CD4-positive, alpha-beta T cell treated with Interferon gamma for 1 hour (primary cell): ENCODE measurements at regions not wholly inside any gene's neighbourhood (a gene's known extent, or its start where the extent isn't known, plus 50 kb on each side); places are given as distances from the start of the nearest gene placed in this dataset.
"Not testable (repeated sequence)": the region's sequence is repeated elsewhere in the genome, so short reads cannot be mapped to it uniquely, and the experiment has no call there.

ENCODE experiments used
- DNase-seq: peaks from one replicate; pipeline ENCODE4 v3.0.0-alpha.2; 2020

- not testable (repeated sequence) for DNase-seq
Observed at GRCh38 chr12:9543341-9543740, 64.4 kb downstream of the KLRB1 start.

- not testable (repeated sequence) for DNase-seq
Observed at GRCh38 chr12:9542827-9543226, 64.9 kb downstream of the KLRB1 start.

DNA sequence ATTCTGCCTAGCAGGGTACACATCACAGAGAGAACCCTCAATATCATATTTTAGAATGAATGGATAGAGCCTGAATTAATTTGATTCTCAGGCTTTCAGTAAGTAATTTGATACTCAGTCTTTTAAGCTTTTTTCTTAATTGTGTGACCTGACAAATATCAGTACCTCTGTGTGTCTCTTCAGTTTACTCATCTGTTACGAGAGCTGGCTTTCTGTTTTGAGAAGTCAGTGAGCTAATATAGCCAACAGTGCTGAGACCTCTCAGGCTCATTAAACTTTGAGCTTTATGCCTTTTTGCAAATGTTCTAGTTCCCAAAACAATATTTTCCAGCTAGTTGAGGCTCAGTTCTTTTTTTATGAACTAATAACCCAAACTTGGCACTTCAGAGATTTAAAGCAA lies 91.8 kb downstream of the KLRB1 start:
- not testable (repeated sequence) for DNase-seq

DNA sequence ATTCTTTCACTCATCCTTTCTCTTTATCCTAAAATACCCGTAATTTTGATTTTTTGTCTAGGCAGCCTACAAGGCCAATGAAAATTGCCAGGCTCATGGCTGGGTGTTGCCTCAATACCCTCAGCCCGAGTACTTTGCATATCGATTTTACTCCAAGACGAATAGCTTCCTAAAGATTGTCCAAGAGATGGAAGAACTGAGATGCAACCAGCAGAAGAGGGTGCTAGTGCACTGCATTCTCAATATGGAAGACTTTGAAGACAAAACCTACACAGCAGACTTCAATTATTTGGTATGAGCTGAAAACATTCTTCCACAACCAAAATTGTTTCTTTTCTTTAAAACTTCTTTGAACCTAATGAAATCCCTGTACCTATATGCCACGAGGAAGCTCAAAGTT lies 95.0 kb downstream of the KLRB1 start:
- not testable (repeated sequence) for DNase-seq

DNA sequence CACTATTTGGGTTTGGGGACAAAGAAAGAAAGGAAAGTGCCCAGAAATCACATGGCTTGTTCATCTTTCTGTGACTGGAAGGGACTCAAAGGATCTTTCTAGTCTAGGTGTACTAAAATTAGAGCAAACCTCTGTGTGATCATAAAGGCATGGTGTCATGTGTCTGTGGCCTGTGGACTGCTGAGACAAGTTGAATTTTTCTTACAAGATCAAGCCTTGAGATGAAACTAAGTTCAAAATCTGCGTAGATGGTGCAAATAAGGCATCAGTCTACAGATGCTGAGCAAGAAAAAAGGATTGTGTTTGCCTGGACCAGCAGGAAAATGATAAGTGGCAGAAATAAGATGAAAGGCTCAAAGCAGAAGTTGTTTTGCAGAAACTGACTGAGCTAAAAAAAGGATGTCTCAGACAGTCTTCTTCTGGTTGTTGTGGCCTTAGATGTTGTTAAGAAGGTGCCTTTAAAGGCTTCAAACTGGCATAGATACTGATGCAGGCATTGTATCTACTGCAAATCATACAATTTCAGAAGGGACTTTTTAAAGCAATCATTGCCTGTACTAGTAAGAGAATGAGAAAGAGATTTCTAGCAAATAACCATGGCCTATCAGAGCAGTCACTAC lies 97.2 kb downstream of the KLRB1 start:
- DNase-seq: not testable (repeated sequence)

DNA sequence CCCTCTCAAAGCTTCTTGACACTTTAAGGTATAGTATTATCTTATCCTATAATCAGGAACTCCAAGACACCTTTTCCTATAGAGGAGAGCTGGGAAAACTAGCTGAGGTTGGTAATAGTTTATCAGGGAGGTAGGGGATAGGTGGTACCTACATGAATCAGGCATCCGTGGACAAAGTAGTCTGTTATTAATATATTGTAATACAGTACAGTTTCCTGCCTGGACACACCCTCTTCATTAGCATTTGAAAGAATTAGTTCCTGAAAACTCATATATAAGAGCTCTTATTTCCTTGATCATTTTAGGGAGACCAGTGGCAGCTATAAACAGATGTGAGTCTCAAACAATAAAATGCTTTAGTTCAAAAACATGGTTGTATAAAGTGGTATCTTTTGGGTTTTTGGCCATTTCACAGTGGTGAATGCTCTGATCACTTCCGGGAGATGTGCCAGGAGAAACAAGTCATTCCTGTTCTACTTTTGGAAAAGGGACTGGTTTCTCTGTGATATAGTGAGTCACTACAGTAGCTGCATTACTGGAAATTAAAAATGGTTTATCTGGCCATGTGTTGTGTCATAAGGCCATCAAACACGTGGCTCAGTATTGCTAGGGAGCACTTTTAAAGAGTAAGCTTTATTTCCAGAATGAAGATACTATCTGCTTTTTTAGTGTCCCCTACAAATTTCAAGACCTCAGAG lies 98.1 kb downstream of the KLRB1 start:
- no peak for DNase-seq

DNA sequence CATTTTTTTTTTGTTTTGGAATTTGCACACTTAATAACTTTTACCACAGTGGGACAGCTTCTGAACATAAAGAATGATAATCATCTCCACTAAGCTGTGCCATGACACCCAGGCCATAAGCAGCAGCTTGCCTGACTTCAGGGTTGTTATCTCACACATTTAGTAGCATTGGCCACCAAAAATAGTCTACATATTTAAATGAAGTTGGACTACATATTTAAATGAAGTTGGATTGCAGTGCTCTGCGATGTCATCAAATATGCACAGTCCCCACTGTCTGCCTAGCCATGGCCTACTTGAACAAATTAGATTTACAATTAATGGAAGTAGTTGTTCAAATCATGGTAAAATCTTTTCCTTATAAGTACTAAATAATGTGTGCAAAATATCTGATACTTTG lies 101.0 kb downstream of the KLRB1 start:
- DNase-seq: no peak

DNA sequence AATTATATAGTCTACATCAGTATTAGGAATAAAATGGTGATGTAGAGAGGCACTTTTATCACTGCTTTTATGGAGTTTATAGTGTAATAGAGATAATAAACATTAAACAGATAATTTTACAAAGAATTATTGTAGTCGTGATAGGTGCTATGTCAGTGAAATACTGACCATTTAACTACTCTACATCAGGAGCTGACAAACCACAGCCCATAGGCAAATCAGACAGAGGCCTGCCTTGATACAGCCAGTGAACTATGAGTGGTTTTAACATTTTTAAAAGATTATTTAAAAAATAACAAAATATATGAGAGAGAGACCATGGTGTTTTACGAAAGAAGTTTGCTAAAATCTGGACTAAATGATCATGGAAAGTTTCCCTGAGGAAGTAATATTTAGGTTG lies 104.3 kb downstream of the KLRB1 start:
- DNase-seq: not testable (repeated sequence)

DNA sequence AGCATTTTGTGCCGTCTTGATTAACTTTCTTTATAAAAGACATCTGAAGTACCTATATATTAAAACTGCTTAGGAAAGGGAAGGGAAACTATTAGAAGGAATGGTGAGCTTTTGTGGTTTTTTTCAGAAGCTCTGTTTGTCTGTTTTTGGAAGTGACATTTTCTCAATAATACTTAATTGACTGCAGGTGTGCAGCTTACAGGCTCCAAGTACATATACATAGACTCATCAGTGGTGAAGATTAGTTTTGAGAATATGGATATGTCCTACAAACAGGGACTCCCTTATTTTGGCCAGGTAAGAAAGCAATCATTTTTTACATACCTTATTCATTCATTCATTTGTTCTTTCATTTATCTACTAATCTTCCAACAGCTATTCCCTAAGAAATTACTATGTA lies 104.9 kb downstream of the KLRB1 start:
- not testable (repeated sequence) for DNase-seq

DNA sequence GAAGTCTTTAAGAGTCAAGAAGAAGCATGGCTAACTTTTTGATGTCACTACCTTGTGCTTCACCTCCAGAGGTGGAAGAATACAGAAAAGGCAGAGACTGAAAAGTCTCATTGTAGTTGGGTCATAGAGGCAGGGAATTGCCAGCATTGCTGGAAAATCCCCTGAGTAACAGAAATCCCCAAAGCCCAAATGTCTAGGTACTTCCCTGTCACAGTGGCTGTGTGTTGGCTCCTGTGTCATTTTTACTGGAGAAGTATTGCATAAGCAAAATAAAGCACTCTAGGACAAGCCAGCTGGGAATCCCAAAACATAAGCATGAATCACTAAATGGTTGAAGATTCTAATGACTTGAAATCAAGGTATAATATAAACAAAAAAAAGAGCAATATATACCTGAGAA lies 114.4 kb downstream of the KLRB1 start:
- DNase-seq: not testable (repeated sequence)

- not testable (repeated sequence) for DNase-seq
Observed at GRCh38 chr12:9481289-9481688, 126.4 kb downstream of the KLRB1 start.

DNA sequence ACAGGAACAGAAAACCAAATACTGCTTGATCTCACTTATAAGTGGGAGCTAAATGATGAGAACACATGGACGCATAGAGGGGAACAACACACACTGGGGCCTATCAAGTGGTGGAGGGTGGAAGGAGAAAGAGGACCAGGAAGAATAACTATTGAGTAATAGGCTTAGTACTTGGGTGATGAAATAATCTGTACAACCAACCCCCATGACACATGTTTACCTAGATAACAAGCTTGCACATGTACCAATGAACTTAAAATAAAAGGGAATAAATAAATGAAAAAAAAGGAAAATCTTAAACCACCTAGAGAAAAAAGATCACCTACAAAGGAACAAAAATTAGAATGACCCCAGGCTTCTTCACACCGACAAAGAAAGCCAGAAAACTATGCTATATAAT lies 133.5 kb downstream of the KLRB1 start:
- DNase-seq: not testable (repeated sequence)

GRCh38 chr12:9473638-9474037 lies 134.1 kb downstream of the KLRB1 start:
- not testable (repeated sequence) for DNase-seq

DNA sequence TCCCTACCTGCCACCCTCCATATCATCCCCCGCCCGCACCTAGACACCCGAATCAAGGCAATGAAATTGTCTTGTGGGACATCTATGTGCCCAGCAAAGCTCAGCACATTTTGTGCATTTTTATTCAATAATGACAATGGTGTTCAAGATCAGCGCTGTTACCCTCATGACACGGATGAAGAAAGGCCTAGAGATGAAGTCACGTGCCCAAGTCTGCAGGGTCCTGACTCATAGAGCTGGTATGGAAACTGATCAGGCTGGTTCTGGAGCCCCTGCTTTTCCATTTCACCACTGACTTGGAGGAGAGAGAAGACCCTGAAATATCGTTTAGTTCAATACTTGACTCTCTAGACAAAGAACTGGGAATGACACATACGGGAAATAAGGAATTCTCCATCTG lies 136.2 kb downstream of the KLRB1 start:
- DNase-seq: not testable (repeated sequence)

DNA sequence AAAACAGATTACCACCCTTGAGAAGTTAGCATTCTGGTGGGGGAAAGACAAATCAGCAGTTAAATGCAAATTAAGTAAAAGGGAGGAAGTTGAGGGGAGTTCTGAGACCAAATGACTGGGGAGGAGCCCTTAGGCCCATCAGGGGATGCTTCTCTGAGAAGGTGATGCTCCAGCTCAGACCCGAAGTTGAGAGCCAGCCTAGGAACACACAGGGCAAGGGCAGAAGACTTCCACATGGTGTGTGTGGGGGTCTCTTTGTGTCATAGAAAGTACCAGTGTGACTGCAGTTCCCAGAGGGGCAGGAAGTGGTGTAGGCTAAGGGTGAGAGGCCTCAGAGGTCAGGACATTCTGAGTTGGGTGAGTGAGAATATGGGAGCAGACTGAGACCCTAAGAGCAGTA lies 137.3 kb downstream of the KLRB1 start:
- not testable (repeated sequence) for DNase-seq

GRCh38 chr12:9469956-9470355 lies 137.8 kb downstream of the KLRB1 start:
- DNase-seq: not testable (repeated sequence)

GRCh38 chr12:9469463-9469862 lies 138.3 kb downstream of the KLRB1 start:
- DNase-seq: not testable (repeated sequence)

DNA sequence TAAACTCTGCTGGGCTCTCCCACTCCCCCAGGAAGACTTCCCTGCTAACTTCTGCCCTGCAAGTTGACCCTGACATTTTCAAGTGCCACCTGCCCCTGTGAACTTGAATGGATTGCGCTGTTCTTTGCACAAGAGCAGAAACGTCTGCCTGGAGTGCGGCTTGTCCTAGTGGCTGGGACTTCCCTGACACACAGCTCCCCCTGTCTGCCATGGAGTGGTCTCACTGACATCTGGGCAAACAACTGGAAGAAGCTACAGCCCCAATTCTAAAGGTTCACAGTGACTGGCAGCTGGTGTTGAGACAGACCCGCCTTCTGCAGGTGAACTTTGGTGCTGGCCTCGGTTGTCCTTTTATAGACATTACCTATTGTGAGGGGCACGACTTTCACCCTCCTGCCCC lies 138.7 kb downstream of the KLRB1 start:
- peak; percentile 39 for DNase-seq

GRCh38 chr12:9468144-9468543 lies 139.6 kb downstream of the KLRB1 start:
- DNase-seq: not testable (repeated sequence)

DNA sequence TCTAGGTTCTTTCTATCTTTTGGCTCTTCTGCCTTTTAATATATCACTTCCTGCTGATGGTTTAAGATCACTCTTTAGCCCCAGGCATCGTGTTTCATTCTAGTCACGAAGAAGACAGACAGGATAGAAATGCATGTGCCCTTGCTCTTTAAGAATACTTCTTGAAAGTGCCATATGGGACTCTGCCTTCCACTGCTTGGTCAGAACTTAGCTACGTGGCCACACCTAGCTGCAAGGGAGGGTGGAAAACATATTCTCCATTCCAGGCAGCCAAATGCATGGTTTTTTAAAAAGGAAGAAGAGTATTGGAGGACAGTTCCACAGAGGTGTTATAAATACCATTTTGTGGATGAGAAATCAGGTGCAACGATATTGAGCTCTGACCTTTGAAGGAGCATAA lies 143.3 kb downstream of the KLRB1 start:
- no peak for DNase-seq

GRCh38 chr12:9455516-9455915 lies 152.2 kb downstream of the KLRB1 start:
- DNase-seq: not testable (repeated sequence)

- DNase-seq: not testable (repeated sequence)
Observed at GRCh38 chr12:9454021-9454420, 153.7 kb downstream of the KLRB1 start.

DNA sequence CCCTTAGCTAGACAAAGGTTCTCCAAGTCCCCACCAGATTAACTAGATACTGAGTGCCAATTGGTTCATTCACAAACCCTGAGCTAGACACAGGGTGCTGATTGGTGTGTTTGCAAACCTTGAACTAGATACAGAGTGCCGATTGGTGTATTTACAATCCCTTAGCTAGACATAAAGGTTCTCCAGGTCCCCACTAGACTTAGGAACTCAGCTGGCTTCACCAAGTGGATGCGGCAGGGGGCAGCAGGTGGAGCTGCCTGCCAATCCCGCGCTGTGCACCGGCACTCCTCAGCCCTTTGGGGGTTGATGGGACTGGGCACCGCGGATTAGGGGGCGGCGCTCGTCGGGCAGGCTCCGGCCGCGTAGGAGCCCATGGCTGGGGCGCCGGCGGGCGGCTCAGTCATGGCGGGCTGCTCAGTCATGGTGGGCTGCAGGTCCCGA lies 157.6 kb downstream of the KLRB1 start:
- peak; percentile 53 for DNase-seq

GRCh38 chr12:9449657-9450126 lies 158.0 kb downstream of the KLRB1 start:
- DNase-seq: peak; percentile 6
